Astrocyte of the spinal cord (primary cell): ENCODE measurements at regions not wholly inside any gene's neighbourhood (a gene's known extent, or its start where the extent isn't known, plus 50 kb on each side); places are given as distances from the start of the nearest gene placed in this dataset.

Experiments
- DNase-seq: peaks from one replicate; pipeline ENCODE4 v3.0.0; 2011; ENCODE audit warnings: low read depth, low spot score
- H3K4me3 ChIP-seq: 2 replicates; pipeline ENCODE4 v1.5.1; 2011; ENCODE audit warnings: low read depth, mild to moderate bottlenecking, low read length, moderate library complexity
- CTCF ChIP-seq: IDR thresholded peaks from 2 replicates; pipeline ENCODE4 v1.5.1; 2012; ENCODE audit warnings: low read depth, mild to moderate bottlenecking, low read length, inconsistent platforms
- in situ Hi-C: cut with HindIII; loops from 2 replicates; pipeline ENCODE4 v1.10.0; 2017; ENCODE audit warnings: low sequenced_read_pairs

DNA sequence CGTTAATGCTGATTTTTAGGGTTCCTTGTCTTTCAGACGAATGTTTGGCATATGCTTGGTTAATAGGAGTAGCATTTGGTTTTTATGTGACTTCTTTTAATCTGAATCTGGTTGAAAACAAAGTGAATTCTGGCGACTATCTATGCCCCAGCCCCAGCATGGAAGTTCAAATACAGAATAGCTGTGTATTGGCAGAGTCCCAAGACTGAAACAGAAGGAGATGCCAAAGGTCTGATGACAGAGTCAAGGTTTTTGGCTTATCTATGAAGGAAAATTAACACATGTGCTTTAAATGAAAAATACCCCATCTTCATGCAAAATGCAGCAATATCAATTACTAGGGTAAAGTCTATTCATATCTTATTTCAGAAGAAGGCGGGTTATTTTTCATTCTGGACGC is 734.8 kb upstream of the NXPH2 start:
- in situ Hi-C loops, result no loop called here
- no peak for DNase-seq
- no peak for TF ChIP-seq CTCF

GRCh38 chr2:139495851-139496250 is 715.7 kb upstream of the NXPH2 start:
- DNase-seq, result no peak
- TF ChIP-seq CTCF, result no peak
- H3K4me3 ChIP-seq, result no peak overlapping the region
- in situ Hi-C loops, result no loop called here

More for the DNA sequence above, 734.8 kb upstream of the NXPH2 start:
- no peak overlapping the region for H3K4me3 ChIP-seq

DNA sequence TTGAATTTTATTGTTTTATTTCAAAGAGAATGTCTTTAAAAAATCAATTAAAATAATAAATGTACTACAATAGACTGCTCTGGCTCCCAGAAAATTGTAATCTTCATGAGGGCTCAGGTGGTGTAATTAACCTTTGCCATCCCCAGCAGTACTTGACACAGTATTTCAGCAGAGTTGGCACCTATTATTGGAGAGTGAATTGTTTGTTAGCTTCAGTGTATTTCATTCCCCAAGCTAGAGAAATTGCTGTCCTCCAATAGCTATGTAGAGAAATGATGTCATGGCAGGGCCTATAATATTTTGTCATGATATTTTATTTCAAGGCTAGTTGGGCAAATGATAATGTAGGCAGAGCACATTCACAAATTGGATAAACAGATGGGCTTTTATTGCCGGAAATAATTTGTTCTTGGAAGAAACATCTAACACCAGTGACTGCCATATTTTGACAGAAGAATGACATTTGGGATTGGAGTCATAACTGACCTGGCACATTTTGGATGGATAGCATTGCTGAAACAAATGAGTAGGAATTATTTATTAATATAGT is 712.0 kb upstream of the NXPH2 start:
- in situ Hi-C loops, result no loop called here
- TF ChIP-seq CTCF, result no peak
- no peak overlapping the region for H3K4me3 ChIP-seq
- DNase-seq, result no peak

GRCh38 chr2:139480161-139480650 is 700.0 kb upstream of the NXPH2 start:
- no peak for TF ChIP-seq CTCF
- no peak for DNase-seq

DNA sequence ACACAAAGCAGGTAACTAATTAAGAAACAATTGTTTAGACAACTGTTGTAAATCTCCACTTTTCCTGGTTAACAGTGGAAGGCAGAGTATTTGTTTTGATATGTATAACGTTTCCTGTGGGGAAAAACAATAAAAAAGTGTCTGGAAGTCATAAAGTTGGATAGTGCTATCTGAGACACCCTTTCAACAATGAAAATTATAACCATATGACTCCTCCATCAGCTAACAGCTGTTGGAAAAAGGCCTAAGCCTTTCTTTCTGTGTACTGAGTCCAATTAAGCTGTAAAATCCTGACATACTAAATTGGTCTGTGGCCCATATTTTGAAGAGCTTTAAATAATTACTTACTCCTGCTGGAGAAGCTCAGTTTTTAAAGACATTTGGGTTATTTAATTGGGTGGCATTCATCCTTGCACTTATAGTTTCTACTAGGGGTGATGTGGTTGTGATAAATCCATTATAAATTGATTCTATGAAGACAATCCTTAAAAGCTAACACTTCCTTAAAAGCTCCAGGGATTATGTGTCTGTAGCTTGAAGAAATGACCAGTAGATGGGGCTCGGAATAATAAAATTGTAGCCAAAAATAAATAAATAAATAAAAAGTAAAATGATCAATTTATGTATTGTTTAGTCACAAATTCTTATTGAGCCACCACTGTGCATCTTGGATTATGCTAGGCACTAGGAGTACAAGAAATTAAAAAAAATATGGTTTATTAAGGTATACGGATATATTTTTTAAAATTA is 698.1 kb upstream of the NXPH2 start:
- in situ Hi-C loops, result no loop called here
- no peak for TF ChIP-seq CTCF
- H3K4me3 ChIP-seq, result no peak overlapping the region
- no peak for DNase-seq

More at GRCh38 chr2:139480161-139480650, 700.0 kb upstream of the NXPH2 start:
- in situ Hi-C loops, result no loop called here
- H3K4me3 ChIP-seq, result no peak overlapping the region

- no peak for DNase-seq
- H3K4me3 ChIP-seq, result no peak overlapping the region
- no peak for TF ChIP-seq CTCF
- in situ Hi-C loops, result no loop called here
Observed at GRCh38 chr2:139477618-139478017, 697.4 kb upstream of the NXPH2 start.
